ENCODE measurements at regions not wholly inside any gene's neighbourhood (a gene's known extent, or its start where the extent isn't known, plus 50 kb on each side); places are given as distances from the start of the nearest gene placed in this dataset.

- no peak for DNase-seq
Observed at GRCh38 chr10:33565231-33565630, 230.8 kb upstream of the NRP1 start.

DNA sequence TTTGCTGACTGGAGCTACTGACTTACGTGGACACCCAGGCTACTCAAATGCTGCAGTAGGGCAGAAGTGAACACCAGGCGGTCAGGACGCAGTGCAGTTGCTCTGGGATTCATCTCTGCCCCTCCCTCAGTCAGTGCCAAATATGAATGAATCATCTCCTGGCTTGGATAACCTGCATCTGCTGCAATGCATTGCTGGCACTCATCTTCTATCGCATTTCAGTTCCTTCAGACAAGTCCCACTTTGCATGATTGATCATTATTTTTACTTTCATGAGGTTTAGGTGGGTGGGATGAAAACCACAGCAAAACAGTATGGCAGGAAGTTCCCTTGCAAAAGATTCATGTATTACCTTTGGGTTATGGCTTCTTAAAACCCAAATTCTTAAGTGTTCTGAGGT, 224.6 kb upstream of the NRP1 start:
- H3K9me3 ChIP-seq, result no peaks in the 10 kb centered on the region
- no peaks in the 10 kb centered on the region for H3K36me3 ChIP-seq (ENCODE audit: low read depth, missing control alignments)
- intact Hi-C loops (cut with DNase I; ENCODE audit: low total_unique reads), result no loop called here
- DNase-seq, result no peak
- H3K4me1 ChIP-seq, result no peaks in the 10 kb centered on the region
- TF ChIP-seq POLR2A (IDR thresholded peaks at IDR 0.05), result no peak
- TF ChIP-seq, protein P1, sequence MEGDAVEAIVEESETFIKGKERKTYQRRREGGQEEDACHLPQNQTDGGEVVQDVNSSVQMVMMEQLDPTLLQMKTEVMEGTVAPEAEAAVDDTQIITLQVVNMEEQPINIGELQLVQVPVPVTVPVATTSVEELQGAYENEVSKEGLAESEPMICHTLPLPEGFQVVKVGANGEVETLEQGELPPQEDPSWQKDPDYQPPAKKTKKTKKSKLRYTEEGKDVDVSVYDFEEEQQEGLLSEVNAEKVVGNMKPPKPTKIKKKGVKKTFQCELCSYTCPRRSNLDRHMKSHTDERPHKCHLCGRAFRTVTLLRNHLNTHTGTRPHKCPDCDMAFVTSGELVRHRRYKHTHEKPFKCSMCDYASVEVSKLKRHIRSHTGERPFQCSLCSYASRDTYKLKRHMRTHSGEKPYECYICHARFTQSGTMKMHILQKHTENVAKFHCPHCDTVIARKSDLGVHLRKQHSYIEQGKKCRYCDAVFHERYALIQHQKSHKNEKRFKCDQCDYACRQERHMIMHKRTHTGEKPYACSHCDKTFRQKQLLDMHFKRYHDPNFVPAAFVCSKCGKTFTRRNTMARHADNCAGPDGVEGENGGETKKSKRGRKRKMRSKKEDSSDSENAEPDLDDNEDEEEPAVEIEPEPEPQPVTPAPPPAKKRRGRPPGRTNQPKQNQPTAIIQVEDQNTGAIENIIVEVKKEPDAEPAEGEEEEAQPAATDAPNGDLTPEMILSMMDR (IDR thresholded peaks at IDR 0.05), result no peak
- H3K4me3 ChIP-seq, result no peak overlapping the region
- H3K27ac ChIP-seq, result no peak overlapping the region
- no peaks in the 10 kb centered on the region for H3K27me3 ChIP-seq
- WGBS, 2 donors, result 73 to 79% methylated on average over 4 of the region's 4 CpGs

More at GRCh38 chr10:33565231-33565630, 230.8 kb upstream of the NRP1 start:
- Histone ChIP-seq H3K4me3 (no peak overlapping the region), H3K27me3 (no peaks in the 10 kb centered on the region), H3K4me1 (no peaks in the 10 kb centered on the region), H3K9me3 (no peaks in the 10 kb centered on the region), H3K36me3 (ENCODE audit: low read depth, missing control alignments) (no peaks in the 10 kb centered on the region), H3K27ac (no peak overlapping the region)
- TF ChIP-seq POLR2A (IDR thresholded peaks at IDR 0.05), result no peak
- TF ChIP-seq, protein P1 (IDR thresholded peaks at IDR 0.05), result no peak
- intact Hi-C loops (cut with DNase I; ENCODE audit: low total_unique reads), result no loop called here

- 92% methylated on average over 1 of the region's 1 CpG for WGBS, 2 donors
- no peak for TF ChIP-seq POLR2A (IDR thresholded peaks at IDR 0.05)
- TF ChIP-seq, protein P1 (IDR thresholded peaks at IDR 0.05), result no peak
Observed at GRCh38 chr10:33557313-33557712, 222.8 kb upstream of the NRP1 start.

DNA sequence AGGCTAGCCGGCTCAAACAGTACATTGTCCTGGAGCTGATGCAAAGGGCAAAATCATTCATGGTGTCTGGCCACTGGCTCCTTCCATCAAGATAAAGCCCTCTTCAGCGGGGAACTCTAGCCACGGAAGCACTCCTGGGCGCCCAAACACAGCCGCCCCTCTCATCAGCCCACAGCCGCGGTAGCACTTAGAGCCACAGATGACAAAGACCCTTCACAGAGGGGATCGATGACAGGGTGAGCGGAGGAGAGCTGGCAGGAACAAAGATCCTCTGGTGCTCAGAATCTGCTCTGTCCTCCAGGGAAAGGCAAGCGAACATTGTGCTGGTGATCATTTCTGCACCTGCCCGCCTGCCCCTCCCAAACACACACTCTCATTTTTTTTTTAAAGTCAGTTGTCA, 222.2 kb upstream of the NRP1 start:
- intact Hi-C loops (cut with DNase I; ENCODE audit: low total_unique reads), result no loop called here
- Histone ChIP-seq H3K27me3 (no peaks in the 10 kb centered on the region), H3K9me3 (no peaks in the 10 kb centered on the region), H3K27ac (no peak overlapping the region), H3K4me1 (no peaks in the 10 kb centered on the region), H3K36me3 (ENCODE audit: low read depth, missing control alignments) (no peaks in the 10 kb centered on the region), H3K4me3 (no peak overlapping the region)
- WGBS, 2 donors, result 78 to 85% methylated on average over 8 to 11 of the region's 11 CpGs
- DNase-seq, result no peak
- TF ChIP-seq, protein P1 (IDR thresholded peaks at IDR 0.05), result no peak
- no peak for TF ChIP-seq POLR2A (IDR thresholded peaks at IDR 0.05)

More at GRCh38 chr10:33557313-33557712, 222.8 kb upstream of the NRP1 start:
- Histone ChIP-seq H3K36me3 (ENCODE audit: low read depth, missing control alignments) (no peaks in the 10 kb centered on the region), H3K27ac (no peak overlapping the region), H3K27me3 (no peaks in the 10 kb centered on the region), H3K4me1 (no peaks in the 10 kb centered on the region), H3K9me3 (no peaks in the 10 kb centered on the region), H3K4me3 (no peak overlapping the region)
- intact Hi-C loops (cut with DNase I; ENCODE audit: low total_unique reads), result no loop called here
- no peak for DNase-seq

DNA sequence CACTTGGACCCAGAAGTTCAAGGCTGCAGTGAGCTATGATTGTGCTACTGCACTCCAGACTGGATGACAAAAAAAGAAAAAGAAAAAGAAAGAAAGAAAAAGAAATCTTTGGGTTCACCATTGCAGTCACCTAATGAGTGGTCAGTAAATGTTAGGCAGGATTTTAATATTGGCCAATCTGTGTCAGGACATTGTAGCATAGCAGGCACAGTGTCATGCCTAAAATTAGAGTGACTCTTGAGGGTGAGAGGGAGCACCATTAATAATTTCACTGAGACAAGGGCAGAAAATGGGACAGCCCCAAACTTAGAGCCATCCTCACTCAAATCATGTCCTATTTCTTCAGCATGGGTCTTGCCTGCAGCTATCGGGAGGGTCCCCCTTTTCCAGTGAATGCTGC, 221.6 kb upstream of the NRP1 start:
- WGBS, 2 donors, result 90 to 94% methylated on average over 1 of the region's 1 CpG
- no peak overlapping the region for H3K27ac ChIP-seq
- H3K4me3 ChIP-seq, result no peak overlapping the region
- no peaks in the 10 kb centered on the region for H3K36me3 ChIP-seq (ENCODE audit: low read depth, missing control alignments)
- DNase-seq, result no peak
- H3K4me1 ChIP-seq, result no peaks in the 10 kb centered on the region
- intact Hi-C loops (cut with DNase I; ENCODE audit: low total_unique reads), result no loop called here
- no peaks in the 10 kb centered on the region for H3K9me3 ChIP-seq
- TF ChIP-seq, protein P1 (IDR thresholded peaks at IDR 0.05), result no peak
- TF ChIP-seq POLR2A (IDR thresholded peaks at IDR 0.05), result no peak
- no peaks in the 10 kb centered on the region for H3K27me3 ChIP-seq
